HL-60 (cell line): ENCODE measurements at regions not wholly inside any gene's neighbourhood (a gene's known extent, or its start where the extent isn't known, plus 50 kb on each side); places are given as distances from the start of the nearest gene placed in this dataset.

Experiments used
- CTCF ChIP-seq: IDR thresholded peaks from one replicate; pipeline ENCODE4 v1.5.1; 2011; ENCODE audit warnings: low read length, control low read depth, inconsistent platforms; ENCODE audit not compliant: insufficient read depth
- POLR2AphosphoS5 ChIP-seq: IDR thresholded peaks from 2 replicates; pipeline ENCODE4 v1.6.1; 2012; ENCODE audit warnings: low read depth

DNA sequence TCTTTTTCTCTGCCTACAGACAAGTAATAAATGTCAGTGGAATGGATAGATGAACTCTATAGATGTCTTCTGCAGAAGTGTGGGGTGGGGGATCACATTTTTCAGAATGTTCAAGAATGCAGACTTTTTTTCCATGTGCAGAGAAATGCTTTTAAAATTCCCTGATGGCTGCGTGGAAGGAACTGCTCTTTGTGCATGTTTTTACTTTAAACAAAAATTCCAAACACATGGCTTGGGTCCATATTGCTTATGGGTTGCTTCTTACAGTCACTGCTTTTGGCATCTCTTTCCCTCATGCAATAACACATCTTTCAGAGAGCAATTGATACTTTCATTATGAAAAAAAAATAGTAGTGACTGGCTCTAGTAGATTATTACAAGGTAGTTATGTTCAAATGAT lies 1053.6 kb downstream of the NLGN4Y start:
- TF ChIP-seq CTCF (no peak), POLR2AphosphoS5 (no peak)
